B cell (primary cell): ENCODE measurements at regions not wholly inside any gene's neighbourhood (a gene's known extent, or its start where the extent isn't known, plus 50 kb on each side); places are given as distances from the start of the nearest gene placed in this dataset.
"Not testable (repeated sequence)": the region's sequence is repeated elsewhere in the genome, so short reads cannot be mapped to it uniquely, and the experiment has no call there.

Source experiments
- ATAC-seq: fragments of 200-7000 bp; cut with Tn5 transposase; one replicate; pipeline ENCODE4 v1.10.0; 2021; ENCODE audit warnings: low read depth, mild to moderate bottlenecking, moderate number of reproducible peaks, moderate library complexity
- CTCF ChIA-PET: fragments of 350-600 bp; sonication (Branson Sonifier 250); formaldehyde crosslinking; loops from one replicate; lab custom pipeline; 2021; ENCODE audit warnings: antibody characterized with exemption, inconsistent platforms; lab: Charles Lee
- POLR2A ChIA-PET: fragments of 350-600 bp; sonication (Branson Sonifier 250); formaldehyde crosslinking; loops from one replicate; lab custom pipeline; 2021; ENCODE audit warnings: antibody characterized with exemption; lab: Charles Lee
- DNase-seq: peaks from one replicate; pipeline ENCODE4 v3.0.0; 2013
- H2AFZ ChIP-seq: 2 replicates; pipeline ENCODE4 v1.6.1; 2012; ENCODE audit warnings: mild to moderate bottlenecking, low read depth, low read length; ENCODE audit not compliant: insufficient read depth, poor library complexity, severe bottlenecking
- H3K27ac ChIP-seq, 2 donors: 1 replicate in 1 of 2; 2 replicates in 1 of 2; pipeline ENCODE4 v1.5.1; 2012 to 2013; ENCODE audit warnings: low read length in 2 of 2, mild to moderate bottlenecking in 2 of 2, moderate library complexity in 1 of 2
- H3K27me3 ChIP-seq, 4 experiments: fragments of 200-600 bp in 1 of 4; sonication (generic) in 1 of 4; replicated peaks in 1 of 4; 1 replicate in 2 of 4; 2 replicates in 2 of 4; pipeline versions ENCODE4 v1.6.1 to v1.7.0; 2013 to 2016; ENCODE audit warnings: low read length in 3 of 4, mild to moderate bottlenecking in 2 of 4, mixed read lengths in 1 of 4, moderate library complexity in 1 of 4; ENCODE audit not compliant: insufficient read depth in 4 of 4, control insufficient read depth in 3 of 4; ENCODE audit errors: control extremely low read depth in 1 of 4
- H3K36me3 ChIP-seq, 2 experiments: replicated peaks in 1 of 2; 1 replicate in 1 of 2; 2 replicates in 1 of 2; pipeline versions ENCODE4 v1.6.1 to v1.7.1; 2013; ENCODE audit warnings: low read length in 1 of 2; ENCODE audit not compliant: insufficient read depth in 2 of 2, control insufficient read depth in 1 of 2; ENCODE audit errors: control extremely low read depth in 1 of 2, extremely low read depth in 1 of 2
- H3K4me1 ChIP-seq, 2 donors: fragments of 200-600 bp in 1 of 2; sonication (generic) in 1 of 2; 1 replicate in 1 of 2; 2 replicates in 1 of 2; pipeline versions ENCODE4 v1.5.1 to v1.6.1; 2013 to 2017; ENCODE audit warnings: low read length in 2 of 2; ENCODE audit not compliant: control insufficient read depth in 2 of 2, insufficient read depth in 2 of 2
- H3K4me2 ChIP-seq: replicated peaks from 2 replicates; pipeline ENCODE3; 2012; ENCODE audit warnings: mild to moderate bottlenecking, low read depth, low read length; ENCODE audit not compliant: poor library complexity, severe bottlenecking
- H3K4me3 ChIP-seq, 5 experiments: fragments of 200-600 bp in 1 of 5; sonication (generic) in 1 of 5; 1 replicate in 3 of 5; 2 replicates in 2 of 5; pipeline versions ENCODE4 v1.5.1 to v1.7.0; 2011 to 2016; ENCODE audit warnings: low read length in 4 of 5, mild to moderate bottlenecking in 4 of 5, low read depth in 2 of 5, control low read depth in 1 of 5, moderate library complexity in 1 of 5; ENCODE audit not compliant: insufficient read depth in 1 of 5; ENCODE audit errors: control extremely low read depth in 1 of 5, extremely low read depth in 1 of 5
- H3K79me2 ChIP-seq: fragments of 200-600 bp; sonication (generic); one replicate; pipeline ENCODE4 v1.6.0; 2016; ENCODE audit warnings: low read length; ENCODE audit not compliant: control insufficient read depth, insufficient read depth
- H3K9ac ChIP-seq: fragments of 200-600 bp; sonication (generic); 2 replicates; pipeline ENCODE4 v1.6.1; 2017; ENCODE audit warnings: mild to moderate bottlenecking, low read length, moderate library complexity
- H3K9me3 ChIP-seq, 3 donors: one replicate each; pipeline versions ENCODE4 v1.6.1 to v1.7.1; 2013; ENCODE audit warnings: low read length in 2 of 3; ENCODE audit not compliant: control insufficient read depth in 2 of 3, insufficient read depth in 1 of 3; ENCODE audit errors: control extremely low read depth in 1 of 3
- H4K20me1 ChIP-seq: 2 replicates; pipeline ENCODE4 v1.6.0; 2012; ENCODE audit warnings: mild to moderate bottlenecking, low read length; ENCODE audit not compliant: insufficient read depth, control insufficient read depth, poor library complexity, severe bottlenecking
- H3K27ac Mint-ChIP-seq: one replicate; pipeline ENCODE4 v1.8.0; 2021; ENCODE audit warnings: mixed read lengths
- H3K27me3 Mint-ChIP-seq: one replicate; pipeline ENCODE4 v1.8.0; 2021; ENCODE audit warnings: mixed read lengths
- H3K4me1 Mint-ChIP-seq: one replicate; pipeline ENCODE4 v1.8.0; 2021; ENCODE audit warnings: mixed read lengths
- H3K4me3 Mint-ChIP-seq: one replicate; pipeline ENCODE4 v1.8.0; 2021; ENCODE audit warnings: mixed read lengths
- H3K9me3 Mint-ChIP-seq: one replicate; pipeline ENCODE4 v1.8.0; 2022; ENCODE audit warnings: mixed read lengths; ENCODE audit not compliant: insufficient read depth
- EZH2 ChIP-seq: IDR thresholded peaks from 2 replicates; pipeline ENCODE4 v1.6.1; 2012; ENCODE audit warnings: borderline replicate concordance, low read depth, mild to moderate bottlenecking, moderate library complexity, low read length; ENCODE audit not compliant: insufficient read depth, poor library complexity, severe bottlenecking
- WGBS: methylation state at CpG from one replicate; pipeline ENCODE4 v1.1.5; 2013; ENCODE audit warnings: missing lambda C conversion rate; ENCODE audit not compliant: insufficient coverage; 5-methylcytosine and 5-hydroxymethylcytosine counted together
- intact Hi-C: fragments of 100-400 bp; cut with micrococcal nuclease; formaldehyde crosslinking; loops from one replicate; pipeline ENCODE4 v1.10.0; 2022
- TF ChIP-seq, protein P1 (sequence below): fragments of 200-600 bp; IDR thresholded peaks from one replicate; pipeline ENCODE4 v1.8.0; 2022; ENCODE audit warnings: antibody characterized with exemption, mild to moderate bottlenecking

DNA sequence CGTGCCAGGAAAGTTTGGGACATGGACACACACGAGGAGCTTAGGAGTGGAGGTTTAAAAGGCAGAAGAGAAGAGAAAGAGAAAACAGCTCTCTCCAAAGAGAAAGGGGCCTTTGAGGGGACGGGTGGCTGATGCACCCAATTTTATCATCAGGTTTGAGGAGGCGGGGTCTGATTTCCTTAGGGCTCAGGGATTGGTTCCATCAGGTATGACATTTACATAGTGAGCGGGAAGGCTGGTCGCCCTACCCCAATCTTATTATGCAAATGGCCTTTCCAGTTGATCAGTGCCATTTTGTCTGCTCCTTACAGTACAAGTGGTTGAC is 749.1 kb upstream of the TPTE start:
- CTCF ChIA-PET = interaction anchor here (0.6 kb wide), 1 partner anchor 13 kb away, joined by 3 read pairs; no protein-coding TSS in a partner anchor
- Mint-ChIP-seq H3K27ac (no peak overlapping the region), H3K4me1 (no peaks in the 10 kb centered on the region), H3K27me3 (no peaks in the 10 kb centered on the region), H3K4me3 (no peak overlapping the region), H3K9me3 (peaks cover 16% of the 10 kb centered on the region)
- ATAC-seq (no peak), DNase-seq (no peak)
- intact Hi-C loops = no loop called here
- POLR2A ChIA-PET = no interaction called here
- Histone ChIP-seq H3K4me1 (no peaks in the 10 kb centered on the region), H3K9ac (no peak overlapping the region), H3K79me2 (no peaks in the 10 kb centered on the region), H3K36me3 (no peaks in the 10 kb centered on the region), H3K27ac (no peak overlapping the region), H4K20me1 (no peaks in the 10 kb centered on the region), H2AFZ (no peak overlapping the region), H3K27me3 (no peaks in the 10 kb centered on the region), H3K4me3 (no peak overlapping the region), H3K4me2 (no peak overlapping the region), H3K9me3 (peaks cover 0 to 71% (median 14%) of the 10 kb centered on the region in 3 donors)
- 70% methylated on average over 6 of the region's 6 CpGs for WGBS
- TF ChIP-seq, protein P1, sequence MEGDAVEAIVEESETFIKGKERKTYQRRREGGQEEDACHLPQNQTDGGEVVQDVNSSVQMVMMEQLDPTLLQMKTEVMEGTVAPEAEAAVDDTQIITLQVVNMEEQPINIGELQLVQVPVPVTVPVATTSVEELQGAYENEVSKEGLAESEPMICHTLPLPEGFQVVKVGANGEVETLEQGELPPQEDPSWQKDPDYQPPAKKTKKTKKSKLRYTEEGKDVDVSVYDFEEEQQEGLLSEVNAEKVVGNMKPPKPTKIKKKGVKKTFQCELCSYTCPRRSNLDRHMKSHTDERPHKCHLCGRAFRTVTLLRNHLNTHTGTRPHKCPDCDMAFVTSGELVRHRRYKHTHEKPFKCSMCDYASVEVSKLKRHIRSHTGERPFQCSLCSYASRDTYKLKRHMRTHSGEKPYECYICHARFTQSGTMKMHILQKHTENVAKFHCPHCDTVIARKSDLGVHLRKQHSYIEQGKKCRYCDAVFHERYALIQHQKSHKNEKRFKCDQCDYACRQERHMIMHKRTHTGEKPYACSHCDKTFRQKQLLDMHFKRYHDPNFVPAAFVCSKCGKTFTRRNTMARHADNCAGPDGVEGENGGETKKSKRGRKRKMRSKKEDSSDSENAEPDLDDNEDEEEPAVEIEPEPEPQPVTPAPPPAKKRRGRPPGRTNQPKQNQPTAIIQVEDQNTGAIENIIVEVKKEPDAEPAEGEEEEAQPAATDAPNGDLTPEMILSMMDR = no peak
- no peak for TF ChIP-seq EZH2

DNA sequence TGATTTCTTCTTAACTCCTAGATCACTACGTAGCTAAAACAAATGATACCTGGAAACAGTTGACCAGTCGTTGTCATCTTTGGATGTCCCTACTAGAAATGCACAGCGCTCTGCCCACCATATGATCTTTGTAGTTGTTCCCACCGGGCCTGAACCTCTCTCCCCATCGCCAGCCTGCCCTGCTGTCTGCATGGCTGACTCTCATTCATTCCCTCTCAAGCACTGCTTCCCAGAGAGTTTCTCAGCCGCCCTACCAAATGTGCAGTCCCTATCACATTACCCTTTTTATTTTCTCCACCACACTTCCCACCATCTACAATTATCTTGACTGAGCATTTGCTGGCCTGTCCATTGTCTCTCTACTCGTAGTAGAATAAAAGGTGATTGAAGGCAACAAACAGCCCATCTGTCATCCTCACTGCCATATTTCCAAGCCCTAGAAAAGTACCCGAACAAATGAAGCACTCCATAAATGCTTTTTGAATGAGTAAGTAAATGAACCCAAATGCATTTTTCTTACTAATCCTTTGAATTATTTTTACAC is 748.4 kb upstream of the TPTE start:
- H3K4me1 Mint-ChIP-seq, H3K4me3 Mint-ChIP-seq, H3K4me3 ChIP-seq, H3K36me3 ChIP-seq, H3K4me1 ChIP-seq, H2AFZ ChIP-seq, H3K27me3 ChIP-seq, H3K4me2 ChIP-seq, H3K79me2 ChIP-seq, H3K27ac ChIP-seq, intact Hi-C loops, DNase-seq, ATAC-seq, H4K20me1 ChIP-seq, H3K27me3 Mint-ChIP-seq, POLR2A ChIA-PET, H3K27ac Mint-ChIP-seq, H3K9ac ChIP-seq: not testable (repeated sequence)
- H3K9me3 Mint-ChIP-seq = peaks cover 18% of the 10 kb centered on the region
- CTCF ChIA-PET = interaction anchor here (0.6 kb wide), 1 partner anchor 12 kb away, joined by 3 read pairs; no protein-coding TSS in a partner anchor
- H3K9me3 ChIP-seq = peaks cover 0 to 64% (median 10%) of the 10 kb centered on the region in 3 donors
- 77% methylated on average over 6 of the region's 8 CpGs for WGBS
